Small intestine (tissue), 7 donors: ENCODE measurements at regions not wholly inside any gene's neighbourhood (a gene's known extent, or its start where the extent isn't known, plus 50 kb on each side); places are given as distances from the start of the nearest gene placed in this dataset.
"Not testable (repeated sequence)": the region's sequence is repeated elsewhere in the genome, so short reads cannot be mapped to it uniquely, and the experiment has no call there.

ENCODE experiments used
- DNase-seq, 2 donors: peaks; one replicate each; pipeline versions ENCODE4 v3.0.0 to v3.0.0-alpha.2; 2013
- FAIRE-seq: peaks from 2 replicates; lab custom pipeline; 2012; peaks lifted over from hg19 to GRCh38; lab: Jason Lieb, UNC
- H3K27ac ChIP-seq, 3 donors: one replicate each; pipeline ENCODE4 v1.5.1; 2013; ENCODE audit warnings: low read length in 2 of 3, mild to moderate bottlenecking in 2 of 3, control low read depth in 1 of 3, inconsistent platforms in 1 of 3, low read depth in 1 of 3, moderate library complexity in 1 of 3
- H3K27me3 ChIP-seq, 3 donors: one replicate each; pipeline ENCODE4 v1.6.1; 2013; ENCODE audit warnings: low read length in 3 of 3, inconsistent platforms in 1 of 3; ENCODE audit not compliant: control insufficient read depth in 3 of 3, insufficient read depth in 3 of 3
- H3K36me3 ChIP-seq, 3 donors: one replicate each; pipeline ENCODE4 v1.6.1; 2013; ENCODE audit warnings: low read length in 3 of 3, inconsistent platforms in 1 of 3, low read depth in 1 of 3, mild to moderate bottlenecking in 1 of 3, moderate library complexity in 1 of 3; ENCODE audit not compliant: control insufficient read depth in 3 of 3, insufficient read depth in 2 of 3
- H3K4me1 ChIP-seq, 3 donors: one replicate each; pipeline ENCODE4 v1.6.1; 2013; ENCODE audit warnings: low read length in 2 of 3, inconsistent platforms in 1 of 3, low read depth in 1 of 3, mild to moderate bottlenecking in 1 of 3, moderate library complexity in 1 of 3; ENCODE audit not compliant: control insufficient read depth in 3 of 3, insufficient read depth in 2 of 3
- H3K4me3 ChIP-seq, 3 donors: one replicate each; pipeline ENCODE4 v1.5.1; 2013; ENCODE audit warnings: low read length in 3 of 3, control low read depth in 1 of 3, inconsistent platforms in 1 of 3, low read depth in 1 of 3, mild to moderate bottlenecking in 1 of 3, moderate library complexity in 1 of 3
- H3K9me3 ChIP-seq, 2 donors: one replicate each; pipeline ENCODE4 v1.6.1; 2013; ENCODE audit warnings: low read depth in 1 of 2, low read length in 1 of 2; ENCODE audit not compliant: control insufficient read depth in 2 of 2, insufficient read depth in 1 of 2
- WGBS, 3 donors: extraction: QIAGEN DNeasy Blood & Tissue Kit; methylation state at CpG; one replicate each; pipeline ENCODE4 v1.1.7; 2013; 5-methylcytosine and 5-hydroxymethylcytosine counted together
- donor health status: healthy with polysubstance abuse.
- donor health status: control.
- donor health status: control.
- donor health status: Bipolar disorder and iron deficiency.
- donor health status: healthy.

DNA sequence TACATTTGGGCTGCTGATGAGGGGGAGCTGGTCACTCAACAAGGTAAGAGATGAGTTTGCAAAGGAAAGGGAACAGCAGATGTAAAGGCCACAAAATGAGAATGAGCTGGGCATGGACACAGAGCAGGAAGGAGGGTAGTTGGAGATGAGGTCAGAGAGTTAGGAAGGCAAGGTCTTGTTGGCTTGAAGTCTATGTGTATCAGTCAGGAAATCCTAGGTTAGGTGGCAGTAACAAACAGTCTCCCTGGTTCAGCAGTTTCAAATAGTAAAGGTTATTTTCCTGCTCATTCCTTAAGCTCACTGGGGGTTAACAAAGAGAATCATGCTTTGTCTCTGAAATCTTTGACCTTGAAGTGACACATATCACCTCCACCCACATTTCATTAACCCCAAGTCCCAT lies 58.3 kb upstream of the ARL4C start:
- DNase-seq = no peak

DNA sequence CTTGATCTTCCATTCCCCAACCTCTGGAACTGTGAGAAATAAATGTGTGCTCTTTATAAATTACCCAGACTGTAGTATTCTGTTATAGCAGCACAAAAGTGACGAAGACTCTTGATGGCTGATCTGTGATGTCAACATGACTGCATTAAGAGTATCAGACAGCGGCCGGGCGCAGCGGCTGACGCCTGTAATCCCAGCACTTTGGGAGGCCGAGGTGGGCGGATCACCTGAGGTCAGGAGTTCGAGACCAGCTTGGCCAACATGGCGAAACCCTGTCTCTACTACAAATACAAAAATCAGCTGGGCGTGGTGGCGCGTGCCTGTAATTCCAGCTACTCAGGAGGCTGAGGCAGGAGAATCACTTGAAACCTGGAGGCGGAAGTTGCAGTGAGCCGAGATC lies 56.3 kb upstream of the ARL4C start:
- not testable (repeated sequence) for H3K27ac ChIP-seq, H3K27me3 ChIP-seq, FAIRE-seq, DNase-seq, H3K36me3 ChIP-seq, H3K4me3 ChIP-seq, H3K4me1 ChIP-seq, H3K9me3 ChIP-seq
- 93 to 96% (median 94%) methylated on average over 15 of the region's 15 CpGs for WGBS, 3 donors

More for the DNA sequence above, 58.3 kb upstream of the ARL4C start:
- Histone ChIP-seq H3K4me3 (no peak overlapping the region), H3K4me1 (no peaks in the 10 kb centered on the region), H3K27me3 (no peaks in the 10 kb centered on the region), H3K9me3 (peaks cover 0 to 5% of the 10 kb centered on the region in 2 donors), H3K27ac (no peak overlapping the region), H3K36me3 (no peaks in the 10 kb centered on the region)
- no peak for FAIRE-seq

DNA sequence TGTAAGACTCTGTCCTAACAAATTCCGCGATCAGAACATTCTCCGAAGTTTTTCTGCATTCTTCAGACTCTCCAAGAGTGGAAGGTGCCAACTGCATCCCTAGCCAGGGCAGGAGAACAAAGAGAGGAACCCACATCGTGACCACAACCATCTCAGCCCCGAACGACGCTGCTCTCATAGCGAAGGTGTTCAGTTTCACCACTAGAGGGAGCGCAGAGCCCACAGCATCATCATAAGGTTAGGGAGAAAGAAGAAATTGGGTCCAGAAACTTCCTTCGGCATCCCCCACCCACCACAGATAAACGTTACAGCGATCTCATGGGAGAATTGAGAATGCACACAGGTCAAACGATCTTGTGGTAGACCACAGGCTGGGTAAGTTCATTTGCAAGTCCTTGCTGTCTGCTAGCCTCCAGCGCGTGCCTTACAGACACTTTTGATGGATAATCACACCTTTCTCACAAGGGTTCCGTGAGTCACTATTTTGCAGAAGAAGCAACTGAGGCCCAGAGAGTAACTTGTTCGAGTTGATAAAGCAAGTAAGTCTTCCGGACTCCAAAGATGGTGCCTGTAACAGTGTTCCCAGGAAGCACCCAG lies 53.7 kb upstream of the ARL4C start:
- H3K9me3 ChIP-seq = peaks cover 0 to 2% of the 10 kb centered on the region in 2 donors
- FAIRE-seq (no peak), DNase-seq (peak; percentile 60 to 69)
- WGBS, 3 donors = 20 to 22% (median 21%) methylated on average over 18 of the region's 18 CpGs
- H3K27ac ChIP-seq = no peak overlapping the region
- no peaks in the 10 kb centered on the region for H3K36me3 ChIP-seq
- H3K4me1 ChIP-seq = no peaks in the 10 kb centered on the region
- peaks cover 0 to 2% (median 0%) of the 10 kb centered on the region in 3 donors for H3K27me3 ChIP-seq
- no peak overlapping the region for H3K4me3 ChIP-seq

- WGBS, 3 donors = 68 to 81% (median 76%) methylated on average over 7 of the region's 7 CpGs
- no peak for DNase-seq
- no peaks in the 10 kb centered on the region for H3K4me1 ChIP-seq
- H3K36me3 ChIP-seq = no peaks in the 10 kb centered on the region
- H3K27me3 ChIP-seq = peaks cover 0 to 2% (median 0%) of the 10 kb centered on the region in 3 donors
- H3K4me3 ChIP-seq = no peak overlapping the region
- H3K27ac ChIP-seq = no peak overlapping the region
- H3K9me3 ChIP-seq = no peaks in the 10 kb centered on the region
- no peak for FAIRE-seq
These were observed 53.2 kb upstream of the ARL4C start for GRCh38 chr2:234550056-234550455.

GRCh38 chr2:234548695-234549420 lies 52.0 kb upstream of the ARL4C start:
- Histone ChIP-seq H3K9me3 (no peaks in the 10 kb centered on the region), H3K27ac (no peak overlapping the region), H3K4me3 (no peak overlapping the region), H3K27me3 (peaks cover 0 to 4% (median 0%) of the 10 kb centered on the region in 3 donors), H3K36me3 (no peaks in the 10 kb centered on the region), H3K4me1 (no peaks in the 10 kb centered on the region)
- FAIRE-seq (no peak), DNase-seq (no peak)
- 64 to 70% (median 66%) methylated on average over 15 of the region's 15 CpGs for WGBS, 3 donors

- no peaks in the 10 kb centered on the region for H3K36me3 ChIP-seq
These were observed 49.9 kb upstream of the ARL4C start for GRCh38 chr2:234546770-234547169.

More at GRCh38 chr2:234546770-234547169, 49.9 kb upstream of the ARL4C start:
- Histone ChIP-seq H3K27me3 (peaks cover 0 to 4% (median 0%) of the 10 kb centered on the region in 3 donors), H3K27ac (no peak overlapping the region), H3K4me1 (no peaks in the 10 kb centered on the region), H3K4me3 (no peak overlapping the region), H3K9me3 (no peaks in the 10 kb centered on the region)
- DNase-seq = no peak
- FAIRE-seq = no peak
- WGBS, 3 donors = 70 to 90% (median 86%) methylated on average over 3 of the region's 3 CpGs
